ENCODE measurements at regions not wholly inside any gene's neighbourhood (a gene's known extent, or its start where the extent isn't known, plus 50 kb on each side); places are given as distances from the start of the nearest gene placed in this dataset.
A peak's percentile ranks its signal among the peaks of the same experiment; 100 is the strongest.

DNA sequence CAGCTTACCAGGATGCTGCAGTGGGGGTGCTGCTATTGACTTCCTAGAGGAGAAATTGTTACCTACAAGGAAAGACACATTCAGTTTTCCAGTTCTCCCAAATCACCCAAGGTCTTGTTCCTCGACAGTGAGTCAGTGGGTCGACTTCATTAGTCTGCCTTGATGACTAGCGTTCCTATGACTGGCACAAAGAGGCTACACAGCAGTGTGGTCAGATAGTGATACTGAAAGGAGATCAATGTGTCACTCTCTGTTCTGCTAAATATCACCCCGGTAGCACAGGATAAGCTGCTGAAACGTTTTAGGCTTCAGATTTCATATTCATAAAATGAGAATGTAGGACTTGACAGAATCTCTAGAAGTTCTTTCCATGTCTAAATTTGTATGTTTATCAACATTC is 357.4 kb downstream of the LMX1A start:
- DNase-seq (no peak), ATAC-seq (no peak)
- intact Hi-C loops (cut with DNase I) = no loop called here
- H3K27me3 ChIP-seq = peaks cover 0 to 5% (median 0%) of the 10 kb centered on the region in 7 donors
- TF ChIP-seq, protein P1, sequence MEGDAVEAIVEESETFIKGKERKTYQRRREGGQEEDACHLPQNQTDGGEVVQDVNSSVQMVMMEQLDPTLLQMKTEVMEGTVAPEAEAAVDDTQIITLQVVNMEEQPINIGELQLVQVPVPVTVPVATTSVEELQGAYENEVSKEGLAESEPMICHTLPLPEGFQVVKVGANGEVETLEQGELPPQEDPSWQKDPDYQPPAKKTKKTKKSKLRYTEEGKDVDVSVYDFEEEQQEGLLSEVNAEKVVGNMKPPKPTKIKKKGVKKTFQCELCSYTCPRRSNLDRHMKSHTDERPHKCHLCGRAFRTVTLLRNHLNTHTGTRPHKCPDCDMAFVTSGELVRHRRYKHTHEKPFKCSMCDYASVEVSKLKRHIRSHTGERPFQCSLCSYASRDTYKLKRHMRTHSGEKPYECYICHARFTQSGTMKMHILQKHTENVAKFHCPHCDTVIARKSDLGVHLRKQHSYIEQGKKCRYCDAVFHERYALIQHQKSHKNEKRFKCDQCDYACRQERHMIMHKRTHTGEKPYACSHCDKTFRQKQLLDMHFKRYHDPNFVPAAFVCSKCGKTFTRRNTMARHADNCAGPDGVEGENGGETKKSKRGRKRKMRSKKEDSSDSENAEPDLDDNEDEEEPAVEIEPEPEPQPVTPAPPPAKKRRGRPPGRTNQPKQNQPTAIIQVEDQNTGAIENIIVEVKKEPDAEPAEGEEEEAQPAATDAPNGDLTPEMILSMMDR (IDR thresholded peaks at IDR 0.05) = no peak
- no peak overlapping the region for H3K27ac ChIP-seq
- WGBS, 2 donors = 34 to 40% methylated on average over 5 of the region's 5 CpGs
- no peaks in the 10 kb centered on the region for H3K4me1 ChIP-seq
- no peaks in the 10 kb centered on the region for H3K36me3 ChIP-seq
- peaks cover 0 to 18% (median 0%) of the 10 kb centered on the region in 11 donors for H3K9me3 ChIP-seq
- H3K4me3 ChIP-seq = no peak overlapping the region

DNA sequence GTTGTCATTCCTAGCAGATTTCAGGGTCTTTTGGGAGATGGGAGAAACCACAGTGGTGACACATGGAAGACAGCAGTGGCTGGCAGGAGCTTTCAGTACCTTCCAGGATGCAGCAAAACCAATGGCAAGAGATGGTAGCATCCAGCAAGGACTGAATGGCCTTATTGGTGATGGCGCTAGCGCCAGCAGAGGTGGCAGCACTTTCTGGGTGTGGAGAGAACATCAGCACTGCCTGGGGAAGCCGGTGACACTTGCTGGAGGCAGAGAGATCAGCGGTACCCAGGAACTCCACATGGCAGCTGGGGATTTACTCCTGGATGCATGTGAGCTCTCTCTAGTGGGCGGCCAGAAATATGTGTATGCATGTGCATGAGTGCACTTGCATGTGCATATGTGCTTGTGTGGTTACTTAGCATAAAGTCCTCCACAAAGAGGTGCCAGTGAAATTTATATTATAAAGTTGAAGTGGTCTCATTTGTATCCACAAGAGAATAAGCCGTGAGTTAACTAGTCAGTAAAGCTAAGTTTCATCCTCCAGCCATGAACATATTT is 364.7 kb downstream of the LMX1A start:
- no peak for ATAC-seq
- no peaks in the 10 kb centered on the region for H3K27me3 ChIP-seq
- no peaks in the 10 kb centered on the region for H3K4me1 ChIP-seq
- no peak overlapping the region for H3K4me3 ChIP-seq
- H3K9me3 ChIP-seq = no peaks in the 10 kb centered on the region
- H3K36me3 ChIP-seq = no peaks in the 10 kb centered on the region
- TF ChIP-seq, protein P1 (IDR thresholded peaks at IDR 0.05) = no peak
- no peak overlapping the region for H3K27ac ChIP-seq
- intact Hi-C loops (cut with DNase I) = no loop called here
- no peak for DNase-seq
- 95% methylated on average over 6 of the region's 6 CpGs for WGBS, 2 donors

DNA sequence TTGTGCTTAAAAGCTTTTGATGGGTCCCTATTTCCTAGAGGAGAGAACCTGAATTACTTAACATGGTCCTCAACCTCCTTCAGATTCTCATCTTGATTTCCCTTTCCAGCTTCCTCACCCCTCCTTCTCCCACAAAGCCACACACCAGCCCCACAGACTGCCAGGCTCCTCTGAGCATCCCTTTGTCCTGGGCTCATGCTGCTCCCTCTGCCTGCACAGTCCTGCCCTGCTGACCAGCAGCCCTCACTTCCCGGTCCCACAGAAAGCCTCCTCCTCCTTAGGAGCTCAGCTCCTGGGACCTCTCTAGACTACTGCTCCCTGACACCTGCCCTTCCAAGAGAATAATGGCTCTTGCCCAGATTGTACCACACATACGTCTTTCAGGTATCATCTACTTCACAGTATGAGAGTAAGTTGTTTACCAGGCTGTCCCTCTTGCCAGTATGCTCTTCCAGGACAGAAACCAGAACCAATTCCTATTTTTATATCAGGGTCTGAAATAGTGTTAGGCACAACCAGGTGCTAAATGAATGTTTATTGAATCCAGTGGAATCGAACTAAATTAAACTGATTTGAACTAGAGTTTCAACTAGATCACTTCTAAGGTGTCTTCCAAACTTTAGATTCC is 373.4 kb downstream of the LMX1A start:
- intact Hi-C loops (cut with DNase I) = loop anchor here in 1 of 10 donors (10.0 kb wide), 1 partner anchor 58 kb away; no protein-coding TSS in a partner anchor
- TF ChIP-seq, protein P1 (IDR thresholded peaks at IDR 0.05) = no peak

DNA sequence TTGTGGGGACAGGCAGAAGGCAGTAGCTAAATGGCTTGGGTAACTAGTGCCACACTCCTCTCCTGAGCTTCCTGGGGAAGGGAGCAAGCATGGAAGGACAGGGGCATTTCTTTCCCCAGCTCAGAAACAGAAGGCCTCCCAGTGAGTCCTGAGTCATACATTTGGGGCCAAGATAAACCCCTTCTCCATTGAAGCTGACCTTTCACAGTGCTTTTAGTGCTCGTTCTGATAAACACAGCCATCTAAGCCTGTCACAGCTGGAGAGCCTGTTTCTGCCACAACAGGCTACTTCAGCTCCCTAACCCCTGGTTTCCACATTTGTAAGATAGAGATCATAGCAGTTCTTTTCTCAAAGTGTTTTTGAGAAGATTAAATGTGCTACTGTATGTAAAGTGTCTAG is 374.0 kb downstream of the LMX1A start:
- no peak overlapping the region for H3K27ac ChIP-seq
- H3K9me3 ChIP-seq = peaks cover 0 to 10% (median 0%) of the 10 kb centered on the region in 11 donors
- intact Hi-C loops (cut with DNase I) = loop anchor here in 1 of 10 donors (10.0 kb wide), 1 partner anchor 58 kb away; no protein-coding TSS in a partner anchor
- no peak overlapping the region for H3K4me3 ChIP-seq
- no peaks in the 10 kb centered on the region for H3K27me3 ChIP-seq
- TF ChIP-seq, protein P1 (IDR thresholded peaks at IDR 0.05) = no peak
- WGBS, 2 donors = 42 to 57% methylated on average over 1 of the region's 1 CpG
- H3K4me1 ChIP-seq = peaks cover 0 to 2% (median 0%) of the 10 kb centered on the region in 9 donors
- peak in 1 of 8 donors; percentile 50 for ATAC-seq
- no peaks in the 10 kb centered on the region for H3K36me3 ChIP-seq
- no peak for DNase-seq

More for the DNA sequence above, 373.4 kb downstream of the LMX1A start:
- H3K4me1 ChIP-seq = no peaks in the 10 kb centered on the region
- 61 to 68% methylated on average over 3 of the region's 3 CpGs for WGBS, 2 donors
- H3K27ac ChIP-seq = no peak overlapping the region
- ATAC-seq = peak in 1 of 8 donors; percentile 57
- H3K9me3 ChIP-seq = peaks cover 0 to 9% (median 0%) of the 10 kb centered on the region in 11 donors
- no peaks in the 10 kb centered on the region for H3K36me3 ChIP-seq
- no peak for DNase-seq
- no peak overlapping the region for H3K4me3 ChIP-seq
- no peaks in the 10 kb centered on the region for H3K27me3 ChIP-seq
